ENCODE measurements at regions not wholly inside any gene's neighbourhood (a gene's known extent, or its start where the extent isn't known, plus 50 kb on each side); places are given as distances from the start of the nearest gene placed in this dataset.
"Not testable (repeated sequence)": the region's sequence is repeated elsewhere in the genome, so short reads cannot be mapped to it uniquely, and the experiment has no call there.

- no peak for DNase-seq (ENCODE audit: low read depth)
These were observed 110.4 kb upstream of the EXOC2 start for GRCh38 chr6:803191-803977.

- DNase-seq (ENCODE audit: low read depth): no peak
These were observed 109.8 kb upstream of the EXOC2 start for GRCh38 chr6:802701-803100.

GRCh38 chr6:802223-802622 is 109.3 kb upstream of the EXOC2 start:
- not testable (repeated sequence) for DNase-seq (ENCODE audit: low read depth)

- no peak for DNase-seq (ENCODE audit: low read depth)
These were observed 106.8 kb upstream of the EXOC2 start for GRCh38 chr6:799769-800168.

GRCh38 chr6:797479-798077 is 104.6 kb upstream of the EXOC2 start:
- DNase-seq (ENCODE audit: low read depth): no peak

- no peak for DNase-seq (ENCODE audit: low read depth)
These were observed 102.2 kb upstream of the EXOC2 start for GRCh38 chr6:795046-795685.

GRCh38 chr6:793261-793660 is 100.3 kb upstream of the EXOC2 start:
- DNase-seq (ENCODE audit: low read depth): no peak

GRCh38 chr6:792662-793061 is 99.7 kb upstream of the EXOC2 start:
- no peak for DNase-seq (ENCODE audit: low read depth)

GRCh38 chr6:788058-788457 is 95.1 kb upstream of the EXOC2 start:
- no peak for DNase-seq (ENCODE audit: low read depth)

GRCh38 chr6:786946-787763 is 94.2 kb upstream of the EXOC2 start:
- no peak for DNase-seq (ENCODE audit: low read depth)

- no peak for DNase-seq (ENCODE audit: low read depth)
These were observed 91.2 kb upstream of the EXOC2 start for GRCh38 chr6:783966-784735.

- DNase-seq (ENCODE audit: low read depth): no peak
These were observed 89.2 kb upstream of the EXOC2 start for GRCh38 chr6:782141-782540.

GRCh38 chr6:781350-781961 is 88.5 kb upstream of the EXOC2 start:
- DNase-seq (ENCODE audit: low read depth): no peak

GRCh38 chr6:780706-781105 is 87.8 kb upstream of the EXOC2 start:
- no peak for DNase-seq (ENCODE audit: low read depth)

GRCh38 chr6:776951-777350 is 84.0 kb upstream of the EXOC2 start:
- DNase-seq (ENCODE audit: low read depth): no peak

GRCh38 chr6:776528-776931 is 83.6 kb upstream of the EXOC2 start:
- DNase-seq (ENCODE audit: low read depth): no peak

- DNase-seq (ENCODE audit: low read depth): no peak
These were observed 82.9 kb upstream of the EXOC2 start for GRCh38 chr6:775863-776262.

- not testable (repeated sequence) for DNase-seq (ENCODE audit: low read depth)
These were observed 78.7 kb upstream of the EXOC2 start for GRCh38 chr6:771683-772082.

GRCh38 chr6:767755-768512 is 75.0 kb upstream of the EXOC2 start:
- DNase-seq (ENCODE audit: low read depth): no peak

- no peak for DNase-seq (ENCODE audit: low read depth)
These were observed 73.7 kb upstream of the EXOC2 start for GRCh38 chr6:766625-767024.

- no peak for DNase-seq (ENCODE audit: low read depth)
These were observed 69.1 kb upstream of the EXOC2 start for GRCh38 chr6:761997-762396.
